HCT116 (cell line): ENCODE measurements at regions not wholly inside any gene's neighbourhood (a gene's known extent, or its start where the extent isn't known, plus 50 kb on each side); places are given as distances from the start of the nearest gene placed in this dataset.

Experiments used
- ATAC-seq: fragments of 200-7000 bp; cut with Tn5 transposase; 2 replicates; pipeline ENCODE4 v1.9.1; 2020; ENCODE audit warnings: mild to moderate bottlenecking, moderate library complexity
- BruUV-seq: library from RNA; stranded (reverse); fragments of 400-500 nt; replicated peaks from 2 replicates; lab custom pipeline; 2021; lab: Mats Ljungman, UMichigan
- CTCF ChIA-PET: fragments of 300-600 bp; sonication (Branson Sonifier 250); formaldehyde crosslinking; loops from one replicate; lab custom pipeline; 2021; ENCODE audit warnings: antibody characterized with exemption; lab: Charles Lee
- POLR2A ChIA-PET: fragments of 300-600, 350-600 bp; sonication (Branson Sonifier 250); formaldehyde crosslinking; loops from one replicate; lab custom pipeline; 2021; ENCODE audit warnings: antibody characterized with exemption; lab: Charles Lee
- RAD21 ChIA-PET, 2 experiments: fragments of 300-600 bp; sonication (Branson Sonifier 250); formaldehyde crosslinking; loops; one replicate each; lab custom pipeline; 2023; ENCODE audit warnings: low total read pairs in 2 of 2; ENCODE audit not compliant: uncharacterized antibody in 2 of 2, unreplicated experiment in 2 of 2, low non-redundant PET in 1 of 2; lab: Charles Lee
- DNase-seq: peaks from one replicate; pipeline ENCODE4 v3.0.0-alpha.2; 2010; ENCODE audit warnings: low read depth, low spot score
- H2AFZ ChIP-seq: fragments of 200-600 bp; shearing (Covaris generic), sonication (generic); 2 replicates; pipeline ENCODE4 v1.6.1; 2017; ENCODE audit warnings: low read depth, mixed run types, mixed read lengths, antibody characterized with exemption, low read length; ENCODE audit not compliant: poor library complexity, severe bottlenecking
- H3K27ac ChIP-seq: 2 replicates; pipeline ENCODE4 v1.5.1; 2012; ENCODE audit warnings: low read depth, low read length
- H3K27me3 ChIP-seq: fragments of 200-600 bp; sonication (generic); 2 replicates; pipeline ENCODE4 v1.6.1; 2016; ENCODE audit warnings: mixed run types, low read length, mixed read lengths; ENCODE audit not compliant: insufficient read depth
- H3K36me3 ChIP-seq, 2 experiments: fragments of 200-500 bp in 1 of 2; fragments of 200-600 bp in 1 of 2; sonication (Bioruptor generic) in 1 of 2; sonication (generic) in 1 of 2; 2 replicates each; pipeline versions ENCODE4 v1.5.1 to v1.6.1; 2014 to 2016; ENCODE audit warnings: low read length in 2 of 2, inconsistent platforms in 1 of 2, mixed read lengths in 1 of 2, mixed run types in 1 of 2; ENCODE audit not compliant: insufficient read depth in 2 of 2, control insufficient read depth in 1 of 2
- H3K4me1 ChIP-seq, 2 experiments: fragments of 200-600 bp in 1 of 2; sonication (generic) in 1 of 2; 2 replicates each; pipeline versions ENCODE4 v1.5.1 to v1.6.1; 2012 to 2017; ENCODE audit warnings: low read length in 2 of 2, inconsistent platforms in 1 of 2, mild to moderate bottlenecking in 1 of 2, mixed read lengths in 1 of 2, mixed run types in 1 of 2, moderate library complexity in 1 of 2; ENCODE audit not compliant: insufficient read depth in 2 of 2, control insufficient read depth in 1 of 2
- H3K4me2 ChIP-seq: fragments of 200-600 bp; sonication (generic); 2 replicates; pipeline ENCODE4 v1.6.1; 2017; ENCODE audit warnings: mixed run types, low read length, mixed read lengths
- H3K4me3 ChIP-seq, 2 experiments: fragments of 200-600 bp in 1 of 2; sonication (generic) in 1 of 2; replicated peaks in 1 of 2; 2 replicates each; pipeline ENCODE4 v1.5.1; 2011 to 2016; ENCODE audit warnings: low read length in 2 of 2, control low read depth in 1 of 2, low read depth in 1 of 2, mild to moderate bottlenecking in 1 of 2, mixed read lengths in 1 of 2, mixed run types in 1 of 2
- H3K79me2 ChIP-seq: fragments of 200-600 bp; sonication (generic); 2 replicates; pipeline ENCODE4 v1.6.1; 2017; ENCODE audit warnings: mild to moderate bottlenecking, mixed run types, low read length, moderate library complexity, mixed read lengths; ENCODE audit not compliant: insufficient read depth
- H3K9ac ChIP-seq: fragments of 200-600 bp; sonication (generic); 2 replicates; pipeline ENCODE4 v1.6.1; 2016; ENCODE audit warnings: low read length, mixed read lengths
- H3K9me2 ChIP-seq: fragments of 200-600 bp; sonication (generic), shearing (Covaris generic); 2 replicates; pipeline ENCODE4 v1.6.1; 2017; ENCODE audit warnings: mixed run types, mild to moderate bottlenecking, moderate library complexity; ENCODE audit not compliant: insufficient read depth
- H3K9me3 ChIP-seq, 2 experiments: fragments of 200-500 bp in 1 of 2; fragments of 200-600 bp in 1 of 2; sonication (Bioruptor generic) in 1 of 2; sonication (generic) in 1 of 2; 2 replicates each; pipeline ENCODE4 v1.6.1; 2014 to 2017; ENCODE audit warnings: low read length in 2 of 2, mixed read lengths in 2 of 2, inconsistent platforms in 1 of 2, low read depth in 1 of 2, mild to moderate bottlenecking in 1 of 2, mixed run types in 1 of 2, moderate library complexity in 1 of 2; ENCODE audit not compliant: control insufficient read depth in 1 of 2, insufficient read depth in 1 of 2
- H4K20me1 ChIP-seq: fragments of 200-600 bp; sonication (generic), shearing (Covaris generic); 2 replicates; pipeline ENCODE4 v1.6.1; 2017; ENCODE audit warnings: mixed run types, mild to moderate bottlenecking, moderate library complexity; ENCODE audit not compliant: insufficient read depth
- CBX3 ChIP-seq: IDR thresholded peaks from 2 replicates; pipeline ENCODE4 v1.6.1; 2012; ENCODE audit warnings: low read depth
- CEBPB ChIP-seq: IDR thresholded peaks from 2 replicates; pipeline ENCODE4 v1.6.1; 2012; ENCODE audit warnings: low read depth
- ELF1 ChIP-seq: IDR thresholded peaks from 2 replicates; pipeline ENCODE4 v1.6.1; 2012; ENCODE audit warnings: low read depth, borderline replicate concordance
- EZH2phosphoT487 ChIP-seq: fragments of 200-600 bp; IDR thresholded peaks from 2 replicates; pipeline ENCODE4 v1.6.1; 2018; ENCODE audit warnings: antibody characterized with exemption, borderline replicate concordance
- FOSL1 ChIP-seq: IDR thresholded peaks from 2 replicates; pipeline ENCODE4 v1.6.1; 2012; ENCODE audit warnings: low read depth
- POLR2A ChIP-seq: IDR thresholded peaks from 2 replicates; pipeline ENCODE4 v1.7.0; 2011; ENCODE audit warnings: borderline replicate concordance; ENCODE audit not compliant: insufficient read depth, insufficient read length; ENCODE audit errors: extremely low read depth
- POLR2AphosphoS5 ChIP-seq: IDR thresholded peaks from 2 replicates; pipeline ENCODE4 v1.6.1; 2011; ENCODE audit warnings: mild to moderate bottlenecking, low read depth, low read length, moderate library complexity
- RAD21 ChIP-seq: IDR thresholded peaks from 2 replicates; pipeline ENCODE4 v1.6.1; 2012; ENCODE audit warnings: low read depth, mild to moderate bottlenecking
- TCF7L2 ChIP-seq: IDR thresholded peaks from 2 replicates; pipeline ENCODE4 v1.7.0; 2011; ENCODE audit warnings: borderline replicate concordance, inconsistent platforms; ENCODE audit not compliant: insufficient read depth, insufficient read length; ENCODE audit errors: extremely low read depth
- ZFX ChIP-seq: fragments of 450-650 bp; IDR thresholded peaks from 2 replicates; pipeline ENCODE4 v1.6.1; 2017
- ZNF274 ChIP-seq: fragments of 200-500 bp; sonication (Bioruptor generic); IDR thresholded peaks from 2 replicates; pipeline ENCODE4 v1.6.1; 2014; ENCODE audit warnings: mild to moderate bottlenecking, low read depth, low read length, inconsistent platforms
- intact Hi-C: fragments of 100-400 bp; cut with micrococcal nuclease; formaldehyde crosslinking; loops from 2 replicates; pipeline ENCODE4 v1.10.0; 2022
- TF ChIP-seq, protein P1 (sequence below): IDR thresholded peaks from 2 replicates; pipeline ENCODE4 v1.6.1; 2012
- TF ChIP-seq, protein P2 (sequence below): IDR thresholded peaks from 2 replicates; pipeline ENCODE4 v1.6.1; 2012; ENCODE audit warnings: low read depth

DNA sequence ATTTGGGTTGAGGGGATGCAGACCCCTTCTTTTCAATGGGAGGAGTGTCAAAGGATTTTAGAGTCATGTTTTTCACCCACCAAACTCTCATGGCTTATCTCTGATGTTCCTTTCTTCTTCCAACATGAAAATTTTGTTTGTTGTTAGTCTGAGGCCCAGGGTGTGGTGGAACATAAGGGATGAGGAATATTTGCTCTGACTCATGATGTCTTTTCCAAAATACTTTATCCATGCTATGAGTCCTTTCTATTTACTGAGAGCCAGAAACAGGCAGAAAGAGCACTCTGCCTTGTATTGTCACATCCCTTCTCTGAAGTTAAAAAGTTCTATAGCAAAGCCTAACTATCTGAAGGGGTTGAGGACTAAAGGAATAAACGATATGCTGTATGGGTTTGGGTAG, 61.6 kb upstream of the GYPA start:
- H3K4me2 ChIP-seq = no peak overlapping the region

More for the DNA sequence above, 61.6 kb upstream of the GYPA start:
- no peaks in the 10 kb centered on the region for H3K9me2 ChIP-seq
- no peaks in the 10 kb centered on the region for H3K79me2 ChIP-seq
- H3K9me3 ChIP-seq = no peaks in the 10 kb centered on the region; a peak in 1 of 4 replicates
- TF ChIP-seq ZFX = no peak
- TF ChIP-seq, protein P1, sequence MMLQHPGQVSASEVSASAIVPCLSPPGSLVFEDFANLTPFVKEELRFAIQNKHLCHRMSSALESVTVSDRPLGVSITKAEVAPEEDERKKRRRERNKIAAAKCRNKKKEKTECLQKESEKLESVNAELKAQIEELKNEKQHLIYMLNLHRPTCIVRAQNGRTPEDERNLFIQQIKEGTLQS = no peak
- TF ChIP-seq FOSL1 = no peak
- TF ChIP-seq ELF1 = no peak
- TF ChIP-seq ZNF274 = no peak
- TF ChIP-seq CBX3 = no peak
- no peak for TF ChIP-seq CEBPB
- TF ChIP-seq TCF7L2 = no peak
- TF ChIP-seq, protein P2, sequence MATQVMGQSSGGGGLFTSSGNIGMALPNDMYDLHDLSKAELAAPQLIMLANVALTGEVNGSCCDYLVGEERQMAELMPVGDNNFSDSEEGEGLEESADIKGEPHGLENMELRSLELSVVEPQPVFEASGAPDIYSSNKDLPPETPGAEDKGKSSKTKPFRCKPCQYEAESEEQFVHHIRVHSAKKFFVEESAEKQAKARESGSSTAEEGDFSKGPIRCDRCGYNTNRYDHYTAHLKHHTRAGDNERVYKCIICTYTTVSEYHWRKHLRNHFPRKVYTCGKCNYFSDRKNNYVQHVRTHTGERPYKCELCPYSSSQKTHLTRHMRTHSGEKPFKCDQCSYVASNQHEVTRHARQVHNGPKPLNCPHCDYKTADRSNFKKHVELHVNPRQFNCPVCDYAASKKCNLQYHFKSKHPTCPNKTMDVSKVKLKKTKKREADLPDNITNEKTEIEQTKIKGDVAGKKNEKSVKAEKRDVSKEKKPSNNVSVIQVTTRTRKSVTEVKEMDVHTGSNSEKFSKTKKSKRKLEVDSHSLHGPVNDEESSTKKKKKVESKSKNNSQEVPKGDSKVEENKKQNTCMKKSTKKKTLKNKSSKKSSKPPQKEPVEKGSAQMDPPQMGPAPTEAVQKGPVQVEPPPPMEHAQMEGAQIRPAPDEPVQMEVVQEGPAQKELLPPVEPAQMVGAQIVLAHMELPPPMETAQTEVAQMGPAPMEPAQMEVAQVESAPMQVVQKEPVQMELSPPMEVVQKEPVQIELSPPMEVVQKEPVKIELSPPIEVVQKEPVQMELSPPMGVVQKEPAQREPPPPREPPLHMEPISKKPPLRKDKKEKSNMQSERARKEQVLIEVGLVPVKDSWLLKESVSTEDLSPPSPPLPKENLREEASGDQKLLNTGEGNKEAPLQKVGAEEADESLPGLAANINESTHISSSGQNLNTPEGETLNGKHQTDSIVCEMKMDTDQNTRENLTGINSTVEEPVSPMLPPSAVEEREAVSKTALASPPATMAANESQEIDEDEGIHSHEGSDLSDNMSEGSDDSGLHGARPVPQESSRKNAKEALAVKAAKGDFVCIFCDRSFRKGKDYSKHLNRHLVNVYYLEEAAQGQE = no peak
- no peak for TF ChIP-seq POLR2AphosphoS5
- TF ChIP-seq RAD21 = no peak
- no peak for TF ChIP-seq EZH2phosphoT487
- no peak for TF ChIP-seq POLR2A
- H4K20me1 ChIP-seq = no peaks in the 10 kb centered on the region
- H2AFZ ChIP-seq = no peak overlapping the region
- H3K9ac ChIP-seq = no peak overlapping the region
- no TSS peak for BruUV-seq
- POLR2A ChIA-PET = no interaction called here
- no peak overlapping the region for H3K27ac ChIP-seq
- no peak overlapping the region for H3K4me3 ChIP-seq
- RAD21 ChIA-PET = no interaction called here
- no peaks in the 10 kb centered on the region for H3K4me1 ChIP-seq
- intact Hi-C loops = no loop called here
- no peak for ATAC-seq
- H3K36me3 ChIP-seq = no peaks in the 10 kb centered on the region
- no peaks in the 10 kb centered on the region for H3K27me3 ChIP-seq
- CTCF ChIA-PET = no interaction called here
- no peak for DNase-seq
